GM23338 (cell line): ENCODE measurements at regions not wholly inside any gene's neighbourhood (a gene's known extent, or its start where the extent isn't known, plus 50 kb on each side); places are given as distances from the start of the nearest gene placed in this dataset.

ENCODE experiments used
- ATAC-seq: fragments of 200-7000 bp; cut with Tn5 transposase; 3 replicates; pipeline ENCODE4 v1.9.1; 2020
- DNase-seq: peaks from one replicate; pipeline ENCODE4 v3.0.0-alpha.2; 2015; ENCODE audit warnings: low spot score
- H2AFZ ChIP-seq: fragments of 200-600 bp; sonication (generic); 2 replicates; pipeline ENCODE4 v1.8.0; 2016; ENCODE audit warnings: antibody characterized with exemption, mild to moderate bottlenecking, moderate library complexity
- H3F3A ChIP-seq: fragments of 200-600 bp; sonication (generic); replicated peaks from 2 replicates; pipeline ENCODE4 v1.8.0; 2017; ENCODE audit warnings: antibody characterized with exemption, mixed run types, low read depth
- H3K27ac ChIP-seq: fragments of 200-600 bp; sonication (generic); 2 replicates; pipeline ENCODE4 v1.6.1; 2016; ENCODE audit warnings: low read depth
- H3K27me3 ChIP-seq: fragments of 200-600 bp; sonication (generic); 2 replicates; pipeline ENCODE4 v1.8.0; 2016; ENCODE audit warnings: mild to moderate bottlenecking, mixed run types, moderate library complexity; ENCODE audit not compliant: insufficient read depth
- H3K36me3 ChIP-seq: fragments of 200-600 bp; sonication (generic); 2 replicates; pipeline ENCODE4 v1.8.0; 2016; ENCODE audit warnings: mild to moderate bottlenecking; ENCODE audit not compliant: insufficient read depth
- H3K4me1 ChIP-seq: fragments of 200-600 bp; sonication (generic); 2 replicates; pipeline ENCODE4 v1.8.0; 2016; ENCODE audit warnings: mild to moderate bottlenecking, moderate library complexity; ENCODE audit not compliant: insufficient read depth
- H3K4me2 ChIP-seq: fragments of 200-600 bp; sonication (generic); 2 replicates; pipeline ENCODE4 v1.7.1; 2017; ENCODE audit warnings: mixed run types
- H3K4me3 ChIP-seq: fragments of 200-600 bp; sonication (generic); 2 replicates; pipeline ENCODE4 v1.6.1; 2016; ENCODE audit warnings: mixed run types
- H3K79me2 ChIP-seq: fragments of 200-600 bp; sonication (generic); replicated peaks from 2 replicates; pipeline ENCODE4 v1.8.0; 2017; ENCODE audit warnings: mild to moderate bottlenecking; ENCODE audit not compliant: insufficient read depth
- H3K9me2 ChIP-seq: fragments of 200-600 bp; sonication (generic); 2 replicates; pipeline ENCODE4 v1.8.0; 2017; ENCODE audit not compliant: insufficient read depth
- H4K20me1 ChIP-seq: fragments of 200-600 bp; sonication (generic); replicated peaks from 2 replicates; pipeline ENCODE4 v1.8.0; 2017; ENCODE audit warnings: mild to moderate bottlenecking; ENCODE audit not compliant: insufficient read depth
- H3K27ac Mint-ChIP-seq: 2 replicates; pipeline ENCODE4 v1.8.0; 2020; ENCODE audit warnings: inconsistent platforms, mild to moderate bottlenecking, moderate library complexity, mixed read lengths
- H3K27me3 Mint-ChIP-seq: 3 replicates; pipeline ENCODE4 v1.8.0; 2022; ENCODE audit warnings: low read depth, mild to moderate bottlenecking, moderate library complexity, mixed read lengths, inconsistent platforms; ENCODE audit not compliant: insufficient read depth, poor library complexity
- H3K36me3 Mint-ChIP-seq: 3 replicates; pipeline ENCODE4 v1.8.0; 2021; ENCODE audit warnings: low read depth, mild to moderate bottlenecking, inconsistent platforms, moderate library complexity, mixed read lengths
- H3K4me1 Mint-ChIP-seq: 3 replicates; pipeline ENCODE4 v1.8.0; 2020; ENCODE audit warnings: mild to moderate bottlenecking, inconsistent platforms, mixed read lengths
- H3K4me3 Mint-ChIP-seq: 3 replicates; pipeline ENCODE4 v1.8.0; 2021; ENCODE audit warnings: moderate library complexity, mild to moderate bottlenecking, inconsistent platforms, mixed read lengths
- H3K9me3 Mint-ChIP-seq: 3 replicates; pipeline ENCODE4 v1.8.0; 2020; ENCODE audit warnings: moderate library complexity, mild to moderate bottlenecking, inconsistent platforms, mixed read lengths
- CREB1 ChIP-seq: fragments of 250-450 bp; sonication (Bioruptor Pico); IDR thresholded peaks from 2 replicates; pipeline ENCODE4 v1.5.0; 2020; ENCODE audit warnings: low read depth, mild to moderate bottlenecking, moderate library complexity
- CTCF ChIP-seq, 2 experiments: fragments of 200-600 bp in 1 of 2; sonication (generic) in 1 of 2; conservative IDR thresholded peaks; 2 replicates each; pipeline versions ENCODE4 v1.5.1 to v1.6.1; 2016 to 2017; ENCODE audit warnings: antibody characterized with exemption in 2 of 2, low read depth in 2 of 2, mild to moderate bottlenecking in 2 of 2, moderate library complexity in 1 of 2
- ETS1 ChIP-seq: IDR thresholded peaks from 2 replicates; pipeline ENCODE4 v1.6.1; 2016; ENCODE audit warnings: antibody characterized with exemption
- EZH2 ChIP-seq: fragments of 200-600 bp; sonication (generic); IDR thresholded peaks from one replicate; pipeline ENCODE4 v1.8.0; 2017; ENCODE audit warnings: antibody characterized with exemption, mild to moderate bottlenecking, low read depth; ENCODE audit not compliant: unreplicated experiment
- EZH2phosphoT487 ChIP-seq: fragments of 200-600 bp; sonication (generic); IDR thresholded peaks from one replicate; pipeline ENCODE4 v1.8.1; 2018; ENCODE audit warnings: antibody characterized with exemption; ENCODE audit not compliant: unreplicated experiment
- JUNB ChIP-seq: IDR thresholded peaks from one replicate; pipeline ENCODE4 v1.6.1; 2016; ENCODE audit warnings: antibody characterized with exemption; ENCODE audit not compliant: unreplicated experiment
- NANOG ChIP-seq: IDR thresholded peaks from 2 replicates; pipeline ENCODE4 v1.6.1; 2016; ENCODE audit warnings: antibody characterized with exemption, borderline replicate concordance
- POLR2AphosphoS5 ChIP-seq: IDR thresholded peaks from 2 replicates; pipeline ENCODE4 v1.6.1; 2016; ENCODE audit warnings: antibody characterized with exemption, low read depth
- REST ChIP-seq: IDR thresholded peaks from one replicate; pipeline ENCODE4 v1.6.1; 2018; ENCODE audit warnings: antibody characterized with exemption; ENCODE audit not compliant: unreplicated experiment
- STAT1 ChIP-seq: IDR thresholded peaks from one replicate; pipeline ENCODE4 v1.6.1; 2016; ENCODE audit warnings: antibody characterized with exemption; ENCODE audit not compliant: unreplicated experiment
- ZNF114 ChIP-seq: fragments of 250-450 bp; sonication (Bioruptor Pico); IDR thresholded peaks from 2 replicates; pipeline ENCODE4 v1.5.0; 2020; ENCODE audit warnings: mild to moderate bottlenecking, moderate library complexity
- ZNF331 ChIP-seq: fragments of 250-450 bp; sonication (Bioruptor Pico); IDR thresholded peaks from 2 replicates; pipeline ENCODE4 v1.5.0; 2020; ENCODE audit warnings: low read depth, mild to moderate bottlenecking, moderate library complexity
- ZNF462 ChIP-seq: fragments of 250-450 bp; sonication (Bioruptor Pico); IDR thresholded peaks from 2 replicates; pipeline ENCODE4 v1.5.0; 2020; ENCODE audit warnings: mild to moderate bottlenecking, moderate library complexity

- H3K36me3 Mint-ChIP-seq: no peaks in the 10 kb centered on the region
- no peak overlapping the region for H3K27ac ChIP-seq
- H3K79me2 ChIP-seq: no peaks in the 10 kb centered on the region
- no peak overlapping the region for H3K4me3 ChIP-seq
- TF ChIP-seq CREB1 (CRISPR knock-in tag): no peak
- no peak for TF ChIP-seq EZH2
- no peak for TF ChIP-seq ETS1
- no peak for TF ChIP-seq ZNF331 (CRISPR knock-in tag)
- TF ChIP-seq ZNF462 (CRISPR knock-in tag): no peak
- TF ChIP-seq POLR2AphosphoS5: no peak
- TF ChIP-seq STAT1: no peak
- no peak for TF ChIP-seq EZH2phosphoT487
- TF ChIP-seq CTCF (conservative IDR thresholded peaks at IDR 0.05; ENCODE audit: low read depth in 2 of 2): no peak
- TF ChIP-seq REST: no peak
- TF ChIP-seq ZNF114 (CRISPR knock-in tag): no peak
- no peak for TF ChIP-seq JUNB
- no peak for TF ChIP-seq NANOG
- H3K4me1 ChIP-seq: peaks cover 9% of the 10 kb centered on the region; the same call in 1 of the 2 replicates
- H4K20me1 ChIP-seq: no peaks in the 10 kb centered on the region
- H3K4me1 Mint-ChIP-seq: peaks cover 10% of the 10 kb centered on the region
- H3K27me3 Mint-ChIP-seq: no peaks in the 10 kb centered on the region
- no peaks in the 10 kb centered on the region; the same call in 2 of the 3 replicates for H3K9me3 Mint-ChIP-seq
- no peaks in the 10 kb centered on the region for H3K36me3 ChIP-seq
- peaks cover 10% of the 10 kb centered on the region for H3K9me2 ChIP-seq
- H3F3A ChIP-seq: no peaks in the 10 kb centered on the region
- H3K4me3 Mint-ChIP-seq: no peak overlapping the region
- ATAC-seq: no peak
- no peak overlapping the region for H3K27ac Mint-ChIP-seq
- no peak for DNase-seq
- no peak overlapping the region for H2AFZ ChIP-seq
- no peak overlapping the region for H3K4me2 ChIP-seq
- H3K27me3 ChIP-seq: no peaks in the 10 kb centered on the region
Measured at GRCh38 chr14:49189375-49189774, 396.8 kb downstream of the RPS29 start.
